AML-193 (cell line): ENCODE measurements at regions not wholly inside any gene's neighbourhood (a gene's known extent, or its start where the extent isn't known, plus 50 kb on each side); places are given as distances from the start of the nearest gene placed in this dataset.

ENCODE experiments used
- DNase-seq, 2 experiments: peaks; one replicate each; lab custom pipeline; 2025; lab: John Stamatoyannopoulos, UW

DNA sequence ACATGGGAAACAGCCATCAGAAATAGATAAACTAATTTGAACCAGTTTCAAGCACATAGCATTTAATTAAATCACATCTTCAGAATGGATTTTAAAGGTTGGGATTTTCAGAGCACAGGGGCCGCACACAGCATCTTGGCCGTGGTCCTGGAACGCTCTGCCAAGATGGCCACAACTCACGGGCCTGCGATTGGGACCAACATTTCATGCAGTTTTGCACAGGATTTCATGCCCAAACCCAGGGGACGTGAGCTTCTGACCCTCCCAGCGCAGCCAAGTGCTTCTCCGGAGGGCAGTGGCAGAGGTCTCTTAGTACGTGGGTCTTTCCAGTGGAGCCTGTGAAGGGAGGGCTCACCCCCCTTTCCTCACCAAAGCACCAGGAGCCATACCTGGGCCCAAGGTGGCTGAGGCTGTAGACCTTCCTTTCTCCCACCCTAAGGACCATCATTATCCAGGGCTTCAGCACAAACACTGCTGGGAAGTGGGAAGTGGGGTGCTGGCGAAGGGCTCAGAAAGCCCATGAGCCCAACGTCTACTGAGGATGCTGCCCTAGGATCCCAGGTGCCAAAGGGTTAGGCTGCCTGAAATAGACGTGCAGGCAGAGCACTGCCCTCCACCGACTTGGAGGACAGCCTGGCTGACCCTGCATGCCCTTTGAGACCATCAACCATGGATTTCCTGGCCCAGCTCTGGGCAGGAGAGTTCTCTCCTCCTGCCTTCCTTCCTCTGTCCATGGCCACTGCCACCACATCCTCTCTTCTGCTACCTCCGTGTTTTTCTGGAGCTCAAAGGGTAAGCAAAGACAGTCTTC is 611.2 kb upstream of the MGMT start:
- DNase-seq = no peak

DNA sequence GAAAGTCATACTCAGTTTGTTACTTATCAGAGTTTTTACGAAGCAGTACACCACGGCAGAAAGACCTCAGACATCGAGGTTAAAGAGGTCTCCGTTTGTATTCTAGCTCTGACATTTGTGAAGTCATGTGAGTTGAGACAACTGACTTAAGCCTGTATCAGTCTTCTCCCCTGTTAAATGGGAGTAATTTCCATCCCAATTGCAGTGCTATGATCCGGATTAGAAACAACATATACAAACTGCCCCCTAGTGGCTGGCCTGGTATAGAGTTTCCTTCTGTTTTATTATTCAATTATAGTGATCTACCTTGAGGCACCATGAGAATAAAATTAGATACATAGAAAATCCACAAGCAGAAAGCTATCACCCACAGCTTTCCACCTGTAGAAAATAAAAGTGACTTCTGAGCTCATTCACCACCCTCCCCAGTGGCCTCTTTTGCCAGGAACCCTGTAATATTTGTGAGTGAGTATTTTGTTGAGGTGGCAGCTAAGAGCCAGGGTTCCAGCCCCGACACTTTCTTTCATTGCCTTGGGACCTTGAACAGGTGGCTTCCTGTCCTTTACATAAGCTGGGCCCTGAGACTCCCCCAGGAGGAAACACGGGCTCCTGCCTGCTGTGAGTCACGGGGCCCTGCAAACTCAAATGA is 607.2 kb upstream of the MGMT start:
- peak; percentile 31 to 53 for DNase-seq

DNA sequence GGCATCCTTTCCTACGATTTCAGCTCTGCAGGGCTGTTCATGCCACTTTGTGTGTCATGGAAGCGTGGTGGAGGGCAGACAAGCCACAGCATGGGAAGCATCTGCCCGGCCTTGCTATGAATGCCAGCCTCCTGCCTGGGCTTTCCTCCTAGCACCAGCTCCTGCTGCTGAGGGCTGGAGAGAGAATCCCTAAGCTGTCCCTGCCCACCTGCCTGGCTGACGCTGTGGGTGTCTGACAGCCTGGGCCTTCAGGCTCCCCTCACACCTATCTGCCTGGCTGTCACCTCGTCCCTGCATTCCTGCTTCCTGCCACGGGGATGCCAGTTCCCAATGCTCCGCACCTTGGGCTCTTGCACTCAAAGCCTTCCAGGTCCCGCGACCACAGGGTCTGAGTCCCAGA is 606.5 kb upstream of the MGMT start:
- DNase-seq = no peak

DNA sequence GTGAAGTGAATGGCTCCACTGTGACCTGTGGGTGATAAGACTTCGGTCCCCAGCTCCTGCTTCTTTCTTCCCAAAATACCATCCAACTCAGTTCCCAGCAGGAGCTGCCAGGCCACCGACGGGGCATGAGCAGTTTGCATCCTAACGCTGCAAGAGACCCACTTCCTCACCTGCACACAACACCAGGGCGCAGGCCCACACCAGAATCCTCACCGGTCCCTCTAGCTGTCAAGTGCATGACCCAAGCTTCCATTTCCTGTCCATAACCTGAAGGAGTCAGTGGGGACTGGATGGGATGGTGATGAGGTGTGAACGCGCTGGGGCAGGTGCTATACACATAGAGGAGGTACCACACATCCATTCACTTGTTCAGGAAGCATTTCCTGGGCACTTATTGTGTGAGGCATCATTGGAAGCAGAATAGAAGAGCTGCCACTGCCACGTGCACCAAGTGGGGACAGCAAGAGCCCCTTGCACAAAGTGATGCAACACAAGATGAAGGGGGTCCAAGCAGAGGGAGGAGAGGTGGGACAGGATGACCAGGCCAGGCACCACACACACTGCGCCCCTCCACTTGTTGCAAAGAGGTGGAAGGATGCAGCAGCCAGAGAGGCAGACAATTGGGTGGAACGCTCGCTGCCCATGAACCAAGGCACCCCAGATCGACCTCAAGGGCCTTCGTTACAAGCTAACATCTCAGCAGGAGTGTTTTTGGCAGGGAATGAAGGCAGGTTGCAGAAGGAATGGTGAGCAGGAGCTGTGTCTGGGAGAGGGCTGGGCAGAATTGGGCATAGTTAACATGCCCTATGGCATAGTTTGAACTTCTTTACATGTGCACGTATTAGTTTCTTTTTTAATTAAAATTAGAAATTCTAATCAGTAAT is 605.8 kb upstream of the MGMT start:
- DNase-seq = no peak

DNA sequence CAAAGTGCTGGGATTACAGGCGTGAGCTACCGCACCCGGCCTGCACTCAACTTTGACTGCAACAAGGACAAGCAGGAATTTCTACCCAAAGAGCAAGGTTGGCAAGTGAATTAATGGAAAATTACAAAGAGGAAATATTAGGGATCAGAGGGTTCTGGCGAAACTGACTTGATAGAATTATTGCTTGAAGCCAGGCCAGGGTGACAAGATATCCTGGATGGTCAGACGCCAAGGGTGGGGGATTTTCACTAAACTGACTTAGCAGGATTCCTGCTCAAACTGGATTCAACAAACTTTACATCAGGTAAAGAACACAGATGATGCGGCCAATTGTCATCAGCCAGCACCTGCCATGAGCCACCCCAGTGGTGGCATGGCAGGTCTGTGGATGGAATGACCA is 603.6 kb upstream of the MGMT start:
- DNase-seq = no peak

DNA sequence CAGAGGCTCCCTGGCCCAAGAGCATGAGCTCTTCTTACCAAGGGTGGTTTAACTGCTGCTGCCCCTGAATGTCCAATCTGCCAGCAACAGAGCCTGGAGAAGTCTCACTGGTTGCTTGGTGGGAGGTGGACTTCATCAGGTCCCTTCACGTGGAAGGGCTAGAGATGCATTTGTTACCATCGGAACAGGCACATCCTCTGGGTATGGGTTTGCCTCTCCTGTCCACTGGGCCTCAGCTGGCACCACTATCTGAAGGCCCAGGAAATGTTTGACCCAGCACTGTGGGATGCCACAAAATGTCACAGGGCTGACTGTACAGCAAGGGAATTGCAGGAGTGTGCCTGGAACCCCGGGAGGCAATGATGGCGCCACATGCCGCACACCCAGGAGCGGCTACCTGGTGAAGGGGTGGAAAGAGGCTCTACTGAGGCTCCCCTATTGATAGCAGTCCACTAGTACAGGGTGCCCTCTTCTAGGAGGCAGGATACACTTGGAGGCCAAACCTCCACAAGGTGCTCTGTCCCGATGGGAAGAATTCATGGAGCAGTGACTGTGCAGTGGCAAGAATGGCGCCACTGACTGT is 603.1 kb upstream of the MGMT start:
- no peak for DNase-seq

DNA sequence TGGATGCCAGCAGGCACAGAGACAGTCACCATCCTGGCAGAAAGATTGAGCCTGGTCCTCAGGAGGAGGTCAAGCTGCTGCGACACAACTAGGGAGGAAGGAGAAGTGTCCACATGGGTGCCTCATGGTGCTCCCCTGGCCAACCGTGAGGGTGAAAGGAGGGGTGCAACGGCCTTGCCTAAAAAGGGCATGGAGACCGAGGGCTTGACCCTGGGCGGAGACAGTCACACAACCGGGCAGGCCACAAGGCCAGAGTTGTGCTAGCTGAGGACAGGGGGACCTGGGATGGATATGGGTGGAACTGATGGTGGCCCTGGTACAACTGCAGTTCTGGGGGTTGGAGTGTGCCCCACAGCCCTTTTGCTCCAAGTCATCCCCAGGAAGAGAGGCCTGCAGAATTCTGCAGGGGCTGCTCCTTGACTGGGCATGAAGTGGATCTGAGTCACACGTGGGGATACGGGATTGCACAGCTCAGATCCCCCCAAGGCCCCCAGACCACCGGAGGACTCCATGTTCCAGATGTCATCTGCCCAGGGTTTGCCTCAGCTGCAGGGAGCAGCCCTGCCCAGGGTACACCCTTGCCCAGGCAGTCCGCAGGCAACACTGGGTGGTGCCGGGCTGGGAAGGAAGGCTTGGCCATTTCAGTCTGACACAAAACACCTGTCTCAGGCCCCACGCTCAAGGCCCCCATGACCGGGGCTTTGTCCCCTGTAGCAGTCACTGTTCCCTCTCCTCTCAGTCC is 602.3 kb upstream of the MGMT start:
- no peak for DNase-seq

DNA sequence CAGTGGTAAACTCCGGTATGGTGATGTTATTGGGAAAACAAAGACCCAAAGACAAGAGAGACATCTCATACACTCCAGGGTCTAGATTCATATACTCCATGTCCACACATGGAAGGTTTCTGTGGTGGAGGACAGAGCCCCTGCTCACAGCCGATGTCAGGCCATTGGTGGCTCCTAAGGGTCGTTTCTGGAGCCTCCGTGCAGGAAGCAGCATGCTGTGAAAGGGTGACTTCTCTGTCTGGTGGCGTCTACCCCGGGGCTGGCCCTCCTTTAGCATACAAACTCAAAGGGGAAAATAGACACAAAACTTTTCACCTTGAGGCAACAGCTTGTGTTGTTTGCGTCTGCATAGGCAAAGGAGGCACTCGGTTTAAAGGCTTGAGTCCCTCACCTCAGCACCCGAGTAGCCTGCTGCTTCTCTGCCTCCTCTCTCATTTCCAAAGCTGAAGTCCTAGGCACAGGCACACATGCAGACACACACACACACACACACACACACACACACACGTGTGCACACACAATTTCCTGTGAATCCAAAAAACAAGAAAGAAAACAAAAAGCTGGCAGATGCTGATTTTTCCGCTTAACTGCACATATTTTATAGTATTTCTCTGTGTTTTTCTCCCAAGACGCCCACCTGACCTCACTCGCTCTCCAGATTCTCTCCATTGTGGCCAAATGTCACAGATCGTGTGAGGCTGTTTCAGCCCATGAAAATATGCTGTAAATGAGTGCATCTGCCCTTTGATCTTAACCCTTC is 601.4 kb upstream of the MGMT start:
- DNase-seq = no peak

DNA sequence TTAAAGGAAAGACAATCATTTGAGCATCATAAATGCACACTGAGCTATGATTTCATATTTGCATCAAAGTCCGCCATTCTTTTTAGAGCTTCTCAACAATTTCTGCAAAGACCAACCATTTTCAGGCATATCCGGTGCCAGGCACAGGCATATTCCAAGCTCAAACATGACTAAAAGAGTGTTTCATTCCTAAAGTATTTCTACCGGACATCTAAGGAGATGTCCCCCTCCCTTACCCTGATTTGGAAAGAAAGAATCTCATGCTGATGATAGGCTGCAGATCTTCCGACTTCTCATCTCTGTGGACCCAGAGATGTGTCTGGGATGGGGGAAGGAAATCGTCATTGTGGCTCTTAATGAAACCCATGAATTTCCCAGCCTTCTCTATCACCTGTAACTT is 600.5 kb upstream of the MGMT start:
- DNase-seq = no peak

DNA sequence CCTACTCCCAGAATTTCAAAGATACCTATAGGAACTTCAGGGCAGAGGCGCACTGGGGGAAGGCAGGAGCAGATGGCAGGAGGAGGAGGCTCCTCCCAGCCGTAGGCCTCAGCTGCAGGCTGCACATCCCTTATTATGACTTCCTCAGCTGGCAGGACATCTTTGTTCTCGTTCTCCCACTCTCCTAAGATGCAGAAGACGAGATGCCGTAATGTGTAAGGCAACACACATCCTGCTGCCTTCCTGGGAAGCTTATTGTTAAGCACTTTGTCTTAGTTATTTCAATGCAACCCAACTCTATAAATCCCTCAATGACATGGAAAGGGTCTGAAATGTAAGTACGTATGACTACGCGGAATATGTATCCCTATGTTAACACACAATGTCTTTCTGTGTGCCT is 599.8 kb upstream of the MGMT start:
- DNase-seq = no peak

DNA sequence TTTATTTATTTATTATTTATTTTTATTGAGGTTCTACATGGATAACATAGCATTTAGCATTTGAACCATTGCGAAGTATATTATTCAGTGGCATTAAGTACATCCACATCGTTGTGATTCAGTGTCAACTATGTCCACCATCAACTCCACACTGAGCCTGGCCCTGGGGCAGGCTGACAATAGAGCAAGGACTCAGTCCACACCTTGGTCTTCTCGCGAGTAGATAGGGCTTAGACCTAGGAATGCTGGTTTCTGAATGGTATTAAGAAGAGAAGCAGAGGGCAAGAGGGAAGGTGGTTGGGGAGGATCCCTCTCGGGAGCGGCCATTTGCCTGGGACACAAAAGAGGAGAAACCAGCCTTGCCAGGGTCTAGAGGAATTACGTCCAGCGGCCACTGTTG is 599.2 kb upstream of the MGMT start:
- DNase-seq = no peak

DNA sequence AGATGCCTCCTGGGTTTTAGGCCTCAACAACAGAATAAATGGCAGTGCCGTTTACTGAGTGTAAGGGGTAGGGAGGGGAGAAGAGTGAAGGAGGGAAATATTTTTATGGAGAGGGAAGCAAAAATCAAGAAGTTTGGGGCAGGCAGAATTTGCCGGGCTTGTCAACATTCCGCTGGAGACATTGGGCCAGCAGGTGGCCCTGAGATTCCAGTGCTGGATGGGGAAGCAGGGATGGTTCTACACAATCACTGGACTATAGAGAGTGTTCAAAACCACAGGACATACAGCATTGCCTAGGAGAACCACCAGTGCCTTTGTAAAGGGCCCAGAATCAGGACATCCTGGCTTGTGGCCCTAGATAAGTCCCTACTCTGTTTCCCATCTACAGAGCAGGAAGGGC is 598.6 kb upstream of the MGMT start:
- DNase-seq = no peak

DNA sequence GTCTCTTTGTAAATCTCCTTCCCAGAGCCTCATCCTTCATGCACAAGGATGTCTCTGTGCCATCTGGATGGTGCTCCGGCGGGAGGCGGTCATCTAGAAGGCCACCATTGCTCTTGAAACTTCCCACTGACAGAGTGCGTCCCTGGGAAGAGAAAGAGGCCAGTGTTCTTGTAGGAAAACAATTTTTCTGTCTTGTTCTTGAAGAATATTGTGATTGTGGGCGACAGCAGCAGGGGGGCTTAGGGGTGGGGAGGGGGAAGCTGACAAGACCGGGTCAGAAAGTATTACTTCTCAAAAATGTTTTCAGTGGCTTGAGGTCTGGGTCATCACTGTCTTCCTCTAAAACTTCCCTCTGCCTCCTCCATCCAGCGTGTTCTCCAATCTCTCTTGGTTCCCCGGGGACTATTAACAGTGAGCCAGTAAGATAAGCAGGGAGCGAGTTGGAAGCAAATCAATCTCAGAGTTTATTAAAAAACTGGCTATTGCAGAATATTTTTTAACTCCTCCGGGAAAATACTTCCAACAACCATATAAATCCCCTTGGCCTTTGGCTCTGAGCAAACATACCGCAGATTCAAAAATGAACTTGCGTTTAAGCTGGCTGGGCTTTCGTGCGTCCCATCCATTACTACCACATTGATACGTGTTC is 597.8 kb upstream of the MGMT start:
- DNase-seq = no peak

DNA sequence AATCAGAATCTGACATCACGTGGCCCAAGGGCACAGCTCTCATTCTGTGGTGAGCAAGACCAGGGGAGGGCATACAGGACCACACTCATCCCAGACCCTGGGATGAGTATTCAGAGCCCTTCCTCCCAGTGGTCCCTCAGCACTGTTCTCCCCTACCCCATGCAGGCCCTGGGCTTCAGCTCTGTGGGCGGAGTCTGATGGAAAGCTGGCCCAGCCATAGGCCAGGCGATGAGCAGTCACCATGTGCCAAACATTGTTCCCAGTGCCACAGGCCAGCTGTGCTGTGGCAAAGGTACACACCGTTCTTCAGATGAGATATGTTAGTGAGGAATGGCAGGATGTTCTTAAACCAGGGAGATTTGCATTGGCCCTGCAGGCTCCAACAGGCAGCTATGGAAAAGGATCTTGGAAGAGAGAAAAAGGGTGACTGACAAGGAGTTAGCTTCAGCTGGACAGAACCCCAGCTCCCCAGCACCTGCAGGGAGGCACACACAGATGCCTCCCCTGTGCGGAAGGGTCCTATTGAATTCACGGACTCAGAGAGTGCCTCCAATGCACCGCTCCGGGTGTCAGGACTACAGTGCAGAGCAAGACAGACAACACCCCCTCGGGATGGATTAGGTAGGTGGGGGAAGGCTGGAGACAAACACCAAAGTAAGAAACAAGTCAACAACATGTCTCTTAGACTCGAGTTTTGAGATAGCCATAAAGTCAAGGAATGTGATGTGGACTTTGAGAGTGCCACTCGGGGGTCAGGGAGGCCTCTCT is 596.0 kb upstream of the MGMT start:
- DNase-seq = no peak

DNA sequence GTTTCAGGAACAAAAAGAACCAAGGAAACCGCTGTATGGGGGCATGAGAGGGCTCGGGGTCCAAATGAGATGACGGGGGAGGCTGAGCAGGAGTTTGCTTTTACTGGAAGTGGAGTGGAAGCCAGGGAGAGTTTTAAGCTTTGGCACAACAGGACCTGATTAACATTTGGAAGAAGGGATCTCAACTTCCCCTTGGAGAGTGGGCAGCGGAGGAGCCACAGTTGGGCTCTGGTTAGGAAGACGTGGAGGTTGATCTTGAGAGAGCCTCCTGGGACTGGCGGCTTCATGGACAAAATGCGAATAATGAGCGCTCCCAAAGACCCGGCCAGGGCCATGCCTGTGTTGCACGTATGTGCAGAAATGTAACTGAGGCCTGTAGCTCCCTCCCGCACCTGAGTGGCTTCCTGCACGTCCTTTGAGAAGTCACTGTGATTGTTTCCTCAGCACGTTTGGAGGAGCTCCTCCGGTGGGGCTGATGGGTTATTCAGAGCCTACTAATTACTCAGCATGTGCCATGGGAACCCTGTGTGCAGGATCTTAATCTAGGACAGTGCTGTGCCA is 595.3 kb upstream of the MGMT start:
- no peak for DNase-seq

DNA sequence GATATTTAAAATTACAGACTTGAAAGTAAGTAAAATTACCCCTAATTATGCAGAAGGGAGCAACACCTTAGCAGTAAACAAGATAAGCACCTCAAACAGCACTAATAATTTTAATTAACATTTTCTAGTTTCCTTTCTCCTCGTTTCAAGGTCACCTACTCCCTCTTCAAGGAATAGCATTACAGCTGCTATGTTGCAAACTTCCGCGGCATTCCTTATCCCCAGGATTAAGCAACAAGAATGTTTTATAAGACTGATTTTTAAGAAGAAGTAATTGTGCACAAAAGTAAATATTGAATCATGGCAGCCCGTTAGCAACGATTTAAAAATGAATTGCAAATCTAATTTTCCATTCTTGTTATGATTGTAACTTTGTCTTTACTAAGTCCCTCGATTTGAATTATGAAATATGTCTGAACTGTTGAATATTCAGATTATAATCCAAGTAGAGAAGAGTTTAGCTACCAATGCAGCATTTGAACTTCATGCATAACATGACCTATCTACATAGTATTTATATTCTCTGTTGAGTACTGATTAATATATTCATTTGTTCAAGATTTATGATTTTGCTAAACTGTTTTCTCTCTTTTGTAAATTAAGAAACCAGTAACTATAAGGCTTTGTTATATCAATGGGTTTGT is 593.5 kb upstream of the MGMT start:
- DNase-seq = no peak

DNA sequence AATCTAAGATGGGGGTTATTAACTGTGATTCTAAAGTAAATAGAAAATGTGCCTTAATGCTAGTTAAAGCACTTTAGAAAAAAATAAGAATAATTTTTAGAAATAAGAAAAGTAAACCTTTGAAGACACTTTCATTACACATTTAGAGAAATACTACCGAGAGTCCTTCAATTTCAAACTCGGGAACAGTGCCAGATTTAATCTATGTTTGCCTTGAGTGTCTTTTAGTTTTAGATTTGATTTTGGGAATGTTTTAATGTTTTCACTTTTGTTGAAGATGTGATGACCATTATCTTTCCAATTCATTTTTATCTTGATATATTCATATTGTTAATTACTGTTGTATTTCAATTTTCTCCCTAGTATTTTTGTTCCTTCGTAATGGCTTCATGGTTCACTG is 592.7 kb upstream of the MGMT start:
- DNase-seq = no peak

DNA sequence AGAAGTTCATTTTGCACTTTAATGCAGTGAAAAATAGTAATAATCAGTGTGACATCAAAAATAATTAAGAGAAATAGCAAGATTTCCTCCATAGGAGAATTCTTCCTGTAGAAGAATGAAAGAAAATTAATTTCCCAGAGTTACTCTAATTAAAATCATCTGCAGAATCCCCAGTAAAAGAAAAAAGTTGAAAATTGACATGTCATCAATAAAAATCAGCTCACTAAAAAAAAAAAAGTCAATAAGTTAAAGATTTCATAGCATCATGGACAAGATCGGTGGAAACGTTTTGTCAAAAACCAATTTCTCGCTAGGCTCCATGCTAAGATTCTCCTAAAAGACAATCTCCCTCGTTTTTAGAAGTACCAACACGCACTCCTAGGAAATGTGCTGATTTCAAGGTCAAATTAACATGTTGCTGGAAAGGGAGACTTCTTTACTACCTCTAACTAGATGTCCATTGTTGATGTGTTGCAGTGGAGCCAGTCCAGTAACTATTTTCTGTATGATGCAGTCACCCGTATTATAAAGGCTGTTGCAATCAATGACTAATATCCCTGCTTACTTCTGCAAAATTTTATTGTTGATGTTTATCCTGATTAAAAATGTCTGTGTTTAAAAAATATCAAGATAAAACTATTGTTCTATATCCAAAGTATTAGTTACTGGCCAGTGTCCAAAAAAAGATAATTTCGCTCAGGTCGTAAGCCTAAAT is 591.9 kb upstream of the MGMT start:
- no peak for DNase-seq
